ENCODE measurements at regions not wholly inside any gene's neighbourhood (a gene's known extent, or its start where the extent isn't known, plus 50 kb on each side); places are given as distances from the start of the nearest gene placed in this dataset.
"Not testable (repeated sequence)": the region's sequence is repeated elsewhere in the genome, so short reads cannot be mapped to it uniquely, and the experiment has no call there.

DNA sequence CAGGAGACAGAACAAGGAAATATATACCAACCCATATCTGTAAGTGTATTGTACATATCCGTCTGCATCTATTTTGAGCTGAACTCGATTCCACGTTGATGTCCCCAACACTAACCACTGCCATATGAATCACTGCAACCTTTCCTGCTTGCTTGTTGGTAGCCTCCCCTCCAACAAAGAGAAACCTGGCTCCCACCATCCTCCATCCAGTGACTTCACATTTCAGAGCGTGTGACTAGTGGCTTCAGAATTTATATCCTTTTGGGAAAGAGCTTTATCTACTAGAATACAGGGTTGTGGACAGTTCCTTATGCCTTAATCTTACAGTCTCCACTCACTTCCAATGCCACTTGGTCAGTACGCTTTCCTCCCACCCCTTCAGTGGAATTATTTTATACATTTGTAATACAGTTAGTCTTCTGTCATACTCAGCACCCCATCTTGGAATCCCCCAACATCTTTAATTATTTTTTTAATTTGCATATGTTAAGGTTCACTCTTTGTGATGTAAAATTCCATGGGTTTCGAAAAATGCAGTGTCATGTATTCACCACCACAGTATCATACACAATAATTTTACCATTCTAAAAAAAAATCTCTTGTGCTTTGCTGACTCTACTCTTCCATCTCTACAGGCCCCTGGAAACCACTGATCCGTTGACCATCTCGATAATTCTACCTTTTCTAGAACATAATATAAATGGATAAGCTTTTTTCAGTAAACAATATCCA, 264.7 kb downstream of the BCL2L11 start:
- TF ChIP-seq, protein P1, sequence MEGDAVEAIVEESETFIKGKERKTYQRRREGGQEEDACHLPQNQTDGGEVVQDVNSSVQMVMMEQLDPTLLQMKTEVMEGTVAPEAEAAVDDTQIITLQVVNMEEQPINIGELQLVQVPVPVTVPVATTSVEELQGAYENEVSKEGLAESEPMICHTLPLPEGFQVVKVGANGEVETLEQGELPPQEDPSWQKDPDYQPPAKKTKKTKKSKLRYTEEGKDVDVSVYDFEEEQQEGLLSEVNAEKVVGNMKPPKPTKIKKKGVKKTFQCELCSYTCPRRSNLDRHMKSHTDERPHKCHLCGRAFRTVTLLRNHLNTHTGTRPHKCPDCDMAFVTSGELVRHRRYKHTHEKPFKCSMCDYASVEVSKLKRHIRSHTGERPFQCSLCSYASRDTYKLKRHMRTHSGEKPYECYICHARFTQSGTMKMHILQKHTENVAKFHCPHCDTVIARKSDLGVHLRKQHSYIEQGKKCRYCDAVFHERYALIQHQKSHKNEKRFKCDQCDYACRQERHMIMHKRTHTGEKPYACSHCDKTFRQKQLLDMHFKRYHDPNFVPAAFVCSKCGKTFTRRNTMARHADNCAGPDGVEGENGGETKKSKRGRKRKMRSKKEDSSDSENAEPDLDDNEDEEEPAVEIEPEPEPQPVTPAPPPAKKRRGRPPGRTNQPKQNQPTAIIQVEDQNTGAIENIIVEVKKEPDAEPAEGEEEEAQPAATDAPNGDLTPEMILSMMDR (conservative IDR thresholded peaks at IDR 0.05), result not testable (repeated sequence)
- TF ChIP-seq ZFX (IDR thresholded peaks at IDR 0.05), result not testable (repeated sequence)
